CD14-positive monocyte (primary cell): ENCODE measurements at regions not wholly inside any gene's neighbourhood (a gene's known extent, or its start where the extent isn't known, plus 50 kb on each side); places are given as distances from the start of the nearest gene placed in this dataset.

Experiments
- DNase-seq, 3 donors: peaks; one replicate each; pipeline ENCODE4 v3.0.0-alpha.2; 2011 to 2022
- H2AFZ ChIP-seq: 2 replicates; pipeline ENCODE4 v1.6.0; 2012; ENCODE audit warnings: mild to moderate bottlenecking, low read depth, low read length, inconsistent platforms; ENCODE audit not compliant: insufficient read depth, poor library complexity, severe bottlenecking
- H3K27ac ChIP-seq, 2 donors: 1 replicate in 1 of 2; 2 replicates in 1 of 2; pipeline ENCODE4 v1.5.1; 2012 to 2013; ENCODE audit warnings: low read length in 2 of 2, control low read depth in 1 of 2, inconsistent platforms in 1 of 2, low read depth in 1 of 2, mild to moderate bottlenecking in 1 of 2
- H3K27me3 ChIP-seq, 2 donors: one replicate each; pipeline versions ENCODE4 v1.6.0 to v1.6.1; 2011 to 2013; ENCODE audit warnings: low read length in 2 of 2; ENCODE audit not compliant: control insufficient read depth in 2 of 2, insufficient read depth in 2 of 2
- H3K36me3 ChIP-seq, 2 donors: replicated peaks in 1 of 2; 1 replicate in 1 of 2; 2 replicates in 1 of 2; pipeline versions ENCODE4 v1.5.1 to v1.6.1; 2012 to 2013; ENCODE audit warnings: low read length in 2 of 2, control low read depth in 1 of 2, inconsistent platforms in 1 of 2, mild to moderate bottlenecking in 1 of 2; ENCODE audit not compliant: insufficient read depth in 2 of 2, control insufficient read depth in 1 of 2
- H3K4me1 ChIP-seq, 2 donors: 1 replicate in 1 of 2; 2 replicates in 1 of 2; pipeline versions ENCODE4 v1.5.1 to v1.6.1; 2012 to 2013; ENCODE audit warnings: low read length in 2 of 2, control low read depth in 1 of 2, inconsistent platforms in 1 of 2, mild to moderate bottlenecking in 1 of 2, moderate library complexity in 1 of 2; ENCODE audit not compliant: insufficient read depth in 2 of 2, control insufficient read depth in 1 of 2
- H3K4me2 ChIP-seq: replicated peaks from 2 replicates; pipeline ENCODE3; 2012; ENCODE audit warnings: low read length, moderate library complexity, mild to moderate bottlenecking; ENCODE audit not compliant: poor library complexity, severe bottlenecking; ENCODE audit errors: extremely low read depth
- H3K4me3 ChIP-seq, 3 experiments: fragments of 200-600 bp in 1 of 3; sonication (generic) in 1 of 3; replicated peaks in 1 of 3; 1 replicate in 2 of 3; 2 replicates in 1 of 3; pipeline ENCODE4 v1.5.1; 2011 to 2013; ENCODE audit warnings: low read length in 3 of 3, mild to moderate bottlenecking in 3 of 3, control low read depth in 2 of 3, low read depth in 2 of 3, inconsistent platforms in 1 of 3, moderate library complexity in 1 of 3
- H3K79me2 ChIP-seq: 2 replicates; pipeline ENCODE4 v1.6.0; 2012; ENCODE audit warnings: mild to moderate bottlenecking, control low read depth, inconsistent platforms, low read length, moderate library complexity; ENCODE audit not compliant: insufficient read depth
- H3K9ac ChIP-seq: 2 replicates; pipeline ENCODE4 v1.6.0; 2017; ENCODE audit warnings: low read length, mild to moderate bottlenecking; ENCODE audit not compliant: insufficient read depth, poor library complexity, severe bottlenecking
- H3K9me3 ChIP-seq, 2 donors: replicated peaks in 1 of 2; 1 replicate in 1 of 2; 2 replicates in 1 of 2; pipeline versions ENCODE4 v1.5.1 to v1.6.1; 2012 to 2013; ENCODE audit warnings: low read length in 2 of 2, control low read depth in 1 of 2; ENCODE audit not compliant: control insufficient read depth in 1 of 2, insufficient read depth in 1 of 2
- H4K20me1 ChIP-seq: 2 replicates; pipeline ENCODE4 v1.6.0; 2012; ENCODE audit warnings: mild to moderate bottlenecking, low read length, control low read depth, moderate library complexity; ENCODE audit not compliant: insufficient read depth
- H3K27ac Mint-ChIP-seq, 7 donors: one replicate each; pipeline ENCODE4 v1.8.0; 2020; ENCODE audit warnings: mild to moderate bottlenecking in 7 of 7, mixed read lengths in 7 of 7, moderate library complexity in 6 of 7, inconsistent platforms in 2 of 7
- H3K27me3 Mint-ChIP-seq, 3 donors: one replicate each; pipeline ENCODE4 v1.8.0; 2021 to 2022; ENCODE audit warnings: low read depth in 3 of 3, mild to moderate bottlenecking in 3 of 3, mixed read lengths in 3 of 3, moderate library complexity in 3 of 3, inconsistent platforms in 1 of 3
- H3K36me3 Mint-ChIP-seq, 2 donors: one replicate each; pipeline ENCODE4 v1.8.0; 2020; ENCODE audit warnings: mixed read lengths in 2 of 2, inconsistent platforms in 1 of 2, mild to moderate bottlenecking in 1 of 2
- H3K4me1 Mint-ChIP-seq: one replicate; pipeline ENCODE4 v1.8.0; 2020; ENCODE audit warnings: mild to moderate bottlenecking, mixed read lengths
- H3K4me3 Mint-ChIP-seq, 2 donors: one replicate each; pipeline ENCODE4 v1.8.0; 2020; ENCODE audit warnings: mild to moderate bottlenecking in 2 of 2, mixed read lengths in 2 of 2, moderate library complexity in 1 of 2
- H3K9me3 Mint-ChIP-seq, 7 donors: one replicate each; pipeline ENCODE4 v1.8.0; 2020 to 2022; ENCODE audit warnings: mixed read lengths in 7 of 7, mild to moderate bottlenecking in 6 of 7, moderate library complexity in 6 of 7, inconsistent platforms in 2 of 7
- WGBS: methylation state at CpG from one replicate; pipeline ENCODE4 v1.1.5; 2013; ENCODE audit warnings: missing lambda C conversion rate; ENCODE audit not compliant: insufficient coverage; 5-methylcytosine and 5-hydroxymethylcytosine counted together
- intact Hi-C, 2 donors: fragments of 100-400 bp; cut with micrococcal nuclease; formaldehyde crosslinking; loops; one replicate each; pipeline versions ENCODE4 v1.15.0 to v1.15.1; 2023
- TF ChIP-seq, protein P1 (sequence below): fragments of 200-600 bp; IDR thresholded peaks from one replicate; pipeline ENCODE4 v1.8.0; 2022; ENCODE audit warnings: antibody characterized with exemption, mild to moderate bottlenecking

DNA sequence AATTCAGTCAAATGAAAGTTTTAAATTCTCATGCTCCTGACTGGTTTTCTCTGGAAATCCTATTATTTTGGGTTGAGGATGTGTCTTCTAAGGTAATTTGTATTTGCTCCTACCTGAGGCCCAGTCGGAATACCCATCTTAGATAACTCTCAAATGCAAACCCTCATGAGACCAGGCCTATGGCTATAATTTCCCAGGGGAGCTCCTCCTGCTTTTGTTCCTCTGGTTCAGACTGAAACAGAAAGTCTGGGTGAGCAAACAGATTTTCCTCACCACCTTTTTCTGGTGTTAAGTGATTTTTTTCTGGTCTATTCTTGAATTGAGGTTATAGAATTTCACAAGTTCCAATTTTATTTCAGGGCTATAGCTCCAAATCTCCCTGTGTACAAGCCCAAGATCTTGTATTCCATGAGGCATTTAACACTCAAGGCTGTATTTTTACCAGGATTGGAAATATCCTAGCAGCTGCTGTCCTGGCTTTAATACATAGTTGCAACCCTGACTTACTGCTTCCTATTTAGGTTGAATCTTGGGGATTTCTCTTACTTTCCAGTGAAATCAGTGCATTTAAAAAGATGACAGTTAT is 169.1 kb upstream of the PTCHD4 start:
- H3K27ac Mint-ChIP-seq = no peak overlapping the region
- no peak overlapping the region for H2AFZ ChIP-seq
- no peaks in the 10 kb centered on the region for H3K36me3 Mint-ChIP-seq
- H3K9ac ChIP-seq = no peak overlapping the region
- intact Hi-C loops = no loop called here
- no peaks in the 10 kb centered on the region for H3K79me2 ChIP-seq
- no peak for DNase-seq
- no peaks in the 10 kb centered on the region for H3K4me1 ChIP-seq
- H3K27me3 Mint-ChIP-seq = no peaks in the 10 kb centered on the region
- no peak overlapping the region for H3K4me3 Mint-ChIP-seq
- no peak overlapping the region for H3K27ac ChIP-seq
- H4K20me1 ChIP-seq = no peaks in the 10 kb centered on the region
- peaks cover 0 to 5% (median 0%) of the 10 kb centered on the region in 7 donors for H3K9me3 Mint-ChIP-seq
- no peaks in the 10 kb centered on the region for H3K27me3 ChIP-seq
- no peaks in the 10 kb centered on the region for H3K36me3 ChIP-seq
- TF ChIP-seq, protein P1, sequence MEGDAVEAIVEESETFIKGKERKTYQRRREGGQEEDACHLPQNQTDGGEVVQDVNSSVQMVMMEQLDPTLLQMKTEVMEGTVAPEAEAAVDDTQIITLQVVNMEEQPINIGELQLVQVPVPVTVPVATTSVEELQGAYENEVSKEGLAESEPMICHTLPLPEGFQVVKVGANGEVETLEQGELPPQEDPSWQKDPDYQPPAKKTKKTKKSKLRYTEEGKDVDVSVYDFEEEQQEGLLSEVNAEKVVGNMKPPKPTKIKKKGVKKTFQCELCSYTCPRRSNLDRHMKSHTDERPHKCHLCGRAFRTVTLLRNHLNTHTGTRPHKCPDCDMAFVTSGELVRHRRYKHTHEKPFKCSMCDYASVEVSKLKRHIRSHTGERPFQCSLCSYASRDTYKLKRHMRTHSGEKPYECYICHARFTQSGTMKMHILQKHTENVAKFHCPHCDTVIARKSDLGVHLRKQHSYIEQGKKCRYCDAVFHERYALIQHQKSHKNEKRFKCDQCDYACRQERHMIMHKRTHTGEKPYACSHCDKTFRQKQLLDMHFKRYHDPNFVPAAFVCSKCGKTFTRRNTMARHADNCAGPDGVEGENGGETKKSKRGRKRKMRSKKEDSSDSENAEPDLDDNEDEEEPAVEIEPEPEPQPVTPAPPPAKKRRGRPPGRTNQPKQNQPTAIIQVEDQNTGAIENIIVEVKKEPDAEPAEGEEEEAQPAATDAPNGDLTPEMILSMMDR = no peak
- H3K4me1 Mint-ChIP-seq = no peaks in the 10 kb centered on the region
- no CpG with 5 or more reads among the region's 1 CpG for WGBS
- H3K4me2 ChIP-seq = no peak overlapping the region
- no peak overlapping the region for H3K4me3 ChIP-seq
- H3K9me3 ChIP-seq = no peaks in the 10 kb centered on the region

DNA sequence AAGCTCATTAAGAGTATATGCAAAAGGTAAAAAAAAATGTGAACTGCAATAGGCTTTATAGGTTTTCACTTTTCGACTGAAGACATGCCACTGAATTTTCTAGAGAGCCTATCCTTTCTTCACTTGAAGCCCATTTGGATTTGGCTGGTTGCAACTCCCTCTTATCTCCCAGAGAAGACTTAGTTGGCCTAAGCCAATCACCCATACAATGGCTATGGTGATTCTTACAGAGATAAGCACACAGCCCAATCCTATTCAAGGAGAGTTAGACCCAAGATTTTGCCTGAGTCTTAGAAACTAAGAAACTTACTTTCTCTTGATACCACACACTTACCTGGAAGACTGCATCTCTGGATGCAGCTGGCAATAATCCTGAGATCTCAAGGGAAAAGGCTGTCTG is 167.3 kb upstream of the PTCHD4 start:
- Histone ChIP-seq H3K36me3 (no peaks in the 10 kb centered on the region), H3K27ac (no peak overlapping the region), H3K9me3 (no peaks in the 10 kb centered on the region), H3K27me3 (no peaks in the 10 kb centered on the region), H4K20me1 (no peaks in the 10 kb centered on the region), H3K9ac (no peak overlapping the region), H3K4me3 (no peak overlapping the region), H2AFZ (no peak overlapping the region), H3K4me1 (no peaks in the 10 kb centered on the region), H3K4me2 (no peak overlapping the region), H3K79me2 (no peaks in the 10 kb centered on the region)
- H3K4me1 Mint-ChIP-seq = no peaks in the 10 kb centered on the region
- intact Hi-C loops = no loop called here
- no peak overlapping the region for H3K4me3 Mint-ChIP-seq
- H3K27ac Mint-ChIP-seq = no peak overlapping the region
- no peak for DNase-seq
- WGBS = 86% methylated on average over 1 of the region's 1 CpG
- TF ChIP-seq, protein P1 = no peak
- H3K36me3 Mint-ChIP-seq = no peaks in the 10 kb centered on the region
- H3K27me3 Mint-ChIP-seq = no peaks in the 10 kb centered on the region
- H3K9me3 Mint-ChIP-seq = peaks cover 0 to 5% (median 0%) of the 10 kb centered on the region in 7 donors
